ENCODE measurements at regions not wholly inside any gene's neighbourhood (a gene's known extent, or its start where the extent isn't known, plus 50 kb on each side); places are given as distances from the start of the nearest gene placed in this dataset.
"Not testable (repeated sequence)": the region's sequence is repeated elsewhere in the genome, so short reads cannot be mapped to it uniquely, and the experiment has no call there.

- peaks cover 0 to 1% (median 0%) of the 10 kb centered on the region in 5 donors for H3K27me3 Mint-ChIP-seq
- peak overlapping the region; percentile 98 to 100 (median 100) for H3K27ac Mint-ChIP-seq
Measured at GRCh38 chr5:42948961-42949347, 91.2 kb downstream of the ANXA2R start.

GRCh38 chr5:42944989-42945388 is 95.1 kb downstream of the ANXA2R start:
- DNase-seq (no peak), ATAC-seq (no peak)
- H3K9me3 Mint-ChIP-seq, result no peaks in the 10 kb centered on the region
- H3K36me3 Mint-ChIP-seq, result no peaks in the 10 kb centered on the region
- POLR2A ChIA-PET, result no interaction called here
- peak overlapping the region in 2 of 10 donors; percentile 13 to 59 for H3K27ac Mint-ChIP-seq
- H3K27me3 Mint-ChIP-seq, result peaks cover 0 to 8% (median 0%) of the 10 kb centered on the region in 5 donors
- peaks cover 6 to 18% (median 12%) of the 10 kb centered on the region in 4 donors for H3K4me1 Mint-ChIP-seq
- H3K4me3 Mint-ChIP-seq, result no peak overlapping the region

More at GRCh38 chr5:42948961-42949347, 91.2 kb downstream of the ANXA2R start:
- POLR2A ChIA-PET, result interaction anchor here (0.8 to 9.7 kb wide), 17 partner anchors 22 to 654 kb away, joined by 3 to 411 read pairs (median 17); partner anchors contain the start of genes ANXA2R, NNT, TMEM267 and ZNF131
- DNase-seq (no peak), ATAC-seq (no peak)
- peak overlapping the region; percentile 89 to 99 (median 95) for H3K4me3 Mint-ChIP-seq
- H3K4me1 Mint-ChIP-seq, result peaks cover 13 to 36% (median 27%) of the 10 kb centered on the region in 4 donors
- H3K9me3 Mint-ChIP-seq, result peaks cover 0 to 17% (median 0%) of the 10 kb centered on the region in 9 donors
- peaks cover 2 to 6% (median 5%) of the 10 kb centered on the region in 3 donors for H3K36me3 Mint-ChIP-seq

GRCh38 chr5:42943931-42944631 is 96.0 kb downstream of the ANXA2R start:
- ATAC-seq (no peak), DNase-seq (no peak)
- H3K4me3 Mint-ChIP-seq, result no peak overlapping the region
- H3K4me1 Mint-ChIP-seq, result peaks cover 3 to 11% (median 5%) of the 10 kb centered on the region in 4 donors
- no peaks in the 10 kb centered on the region for H3K9me3 Mint-ChIP-seq
- POLR2A ChIA-PET, result no interaction called here
- peaks cover 0 to 8% (median 0%) of the 10 kb centered on the region in 5 donors for H3K27me3 Mint-ChIP-seq
- H3K36me3 Mint-ChIP-seq, result no peaks in the 10 kb centered on the region
- no peak overlapping the region for H3K27ac Mint-ChIP-seq

GRCh38 chr5:42940853-42941252 is 99.3 kb downstream of the ANXA2R start:
- no peak for ATAC-seq
- peaks cover 0 to 8% (median 0%) of the 10 kb centered on the region in 5 donors for H3K27me3 Mint-ChIP-seq

GRCh38 chr5:42932011-42932410 is 108.1 kb downstream of the ANXA2R start:
- H3K4me1 Mint-ChIP-seq, DNase-seq, H3K36me3 Mint-ChIP-seq, H3K4me3 Mint-ChIP-seq, ATAC-seq, H3K27ac Mint-ChIP-seq, POLR2A ChIA-PET, H3K27me3 Mint-ChIP-seq: not testable (repeated sequence)
- peaks cover 0 to 11% (median 0%) of the 10 kb centered on the region in 9 donors for H3K9me3 Mint-ChIP-seq

More at GRCh38 chr5:42940853-42941252, 99.3 kb downstream of the ANXA2R start:
- H3K27ac Mint-ChIP-seq, result no peak overlapping the region
- H3K9me3 Mint-ChIP-seq, result peaks cover 0 to 2% (median 0%) of the 10 kb centered on the region in 9 donors
- no peak overlapping the region for H3K4me3 Mint-ChIP-seq
- POLR2A ChIA-PET, result interaction anchor here (0.6 kb wide), 1 partner anchor 12 kb away, joined by 3 read pairs; no protein-coding TSS in a partner anchor
- no peak for DNase-seq
- peaks cover 0 to 4% (median 0%) of the 10 kb centered on the region in 4 donors for H3K4me1 Mint-ChIP-seq
- no peaks in the 10 kb centered on the region for H3K36me3 Mint-ChIP-seq

- H3K27ac Mint-ChIP-seq, H3K36me3 Mint-ChIP-seq, H3K4me1 Mint-ChIP-seq, H3K4me3 Mint-ChIP-seq, DNase-seq, ATAC-seq, POLR2A ChIA-PET, H3K27me3 Mint-ChIP-seq: not testable (repeated sequence)
- peaks cover 0 to 11% (median 0%) of the 10 kb centered on the region in 9 donors for H3K9me3 Mint-ChIP-seq
Measured at GRCh38 chr5:42931451-42931850, 108.7 kb downstream of the ANXA2R start.

GRCh38 chr5:42930934-42931333 is 109.2 kb downstream of the ANXA2R start:
- POLR2A ChIA-PET, result no interaction called here
- Mint-ChIP-seq H3K4me3 (no peak overlapping the region), H3K27me3 (no peaks in the 10 kb centered on the region), H3K27ac (no peak overlapping the region), H3K4me1 (peaks cover 0 to 4% (median under 1%) of the 10 kb centered on the region in 4 donors), H3K36me3 (peaks cover 0 to 9% (median 3%) of the 10 kb centered on the region in 3 donors), H3K9me3 (peaks cover 0 to 11% (median 0%) of the 10 kb centered on the region in 9 donors)
- DNase-seq (no peak), ATAC-seq (no peak)

GRCh38 chr5:42929871-42930270 is 110.2 kb downstream of the ANXA2R start:
- POLR2A ChIA-PET, result interaction anchor here (0.6 kb wide), 1 partner anchor 65 kb away, joined by 3 read pairs; no protein-coding TSS in a partner anchor
- no peak for DNase-seq
- peaks cover 0 to 9% (median 3%) of the 10 kb centered on the region in 3 donors for H3K36me3 Mint-ChIP-seq
- H3K27ac Mint-ChIP-seq, result peak overlapping the region in 1 of 10 donors; percentile 11
- H3K4me3 Mint-ChIP-seq, result no peak overlapping the region
- H3K27me3 Mint-ChIP-seq, result no peaks in the 10 kb centered on the region
- peaks cover 0 to 10% (median 0%) of the 10 kb centered on the region in 9 donors for H3K9me3 Mint-ChIP-seq
- H3K4me1 Mint-ChIP-seq, result peaks cover 0 to 4% (median under 1%) of the 10 kb centered on the region in 4 donors
- no peak for ATAC-seq

- Mint-ChIP-seq H3K9me3 (peaks cover 0 to 9% (median 0%) of the 10 kb centered on the region in 9 donors), H3K27me3 (no peaks in the 10 kb centered on the region), H3K36me3 (peaks cover 0 to 12% (median 3%) of the 10 kb centered on the region in 3 donors), H3K4me1 (peaks cover 0 to 2% (median under 1%) of the 10 kb centered on the region in 4 donors), H3K27ac (no peak overlapping the region), H3K4me3 (no peak overlapping the region)
- POLR2A ChIA-PET, result no interaction called here
- DNase-seq (no peak), ATAC-seq (no peak)
Measured at GRCh38 chr5:42927730-42928129, 112.4 kb downstream of the ANXA2R start.

GRCh38 chr5:42924686-42925085 is 113.0 kb upstream of the SELENOP start:
- DNase-seq (no peak), ATAC-seq (no peak)
- Mint-ChIP-seq H3K27ac (no peak overlapping the region), H3K9me3 (no peaks in the 10 kb centered on the region), H3K27me3 (no peaks in the 10 kb centered on the region), H3K36me3 (peaks cover 0 to 4% (median 1%) of the 10 kb centered on the region in 3 donors), H3K4me1 (no peaks in the 10 kb centered on the region), H3K4me3 (no peak overlapping the region)
- POLR2A ChIA-PET, result no interaction called here

GRCh38 chr5:42924226-42924625 is 112.5 kb upstream of the SELENOP start:
- POLR2A ChIA-PET, result interaction anchor here (0.9 to 1.9 kb wide), 2 partner anchors 26 to 70 kb away, joined by 3 to 10 read pairs; no protein-coding TSS in a partner anchor
- Mint-ChIP-seq H3K4me3 (no peak overlapping the region), H3K36me3 (peaks cover 0 to 4% (median 0%) of the 10 kb centered on the region in 3 donors), H3K4me1 (no peaks in the 10 kb centered on the region), H3K27ac (no peak overlapping the region), H3K27me3 (no peaks in the 10 kb centered on the region), H3K9me3 (no peaks in the 10 kb centered on the region)
- ATAC-seq, result no peak
- DNase-seq, result no peak

- Mint-ChIP-seq H3K4me3 (no peak overlapping the region), H3K4me1 (no peaks in the 10 kb centered on the region), H3K9me3 (no peaks in the 10 kb centered on the region), H3K36me3 (peaks cover 0 to 4% (median 0%) of the 10 kb centered on the region in 3 donors), H3K27me3 (no peaks in the 10 kb centered on the region), H3K27ac (peak overlapping the region in 1 of 10 donors; percentile 3)
- DNase-seq, result no peak
- no peak for ATAC-seq
- POLR2A ChIA-PET, result interaction anchor here (0.9 to 1.9 kb wide), 3 partner anchors 15 to 71 kb away, joined by 3 to 10 read pairs (median 5); no protein-coding TSS in a partner anchor
Measured at GRCh38 chr5:42923710-42924109, 112.0 kb upstream of the SELENOP start.

GRCh38 chr5:42919600-42919999 is 107.9 kb upstream of the SELENOP start:
- peaks cover 0 to 4% (median 0%) of the 10 kb centered on the region in 3 donors for H3K36me3 Mint-ChIP-seq
- no peaks in the 10 kb centered on the region for H3K9me3 Mint-ChIP-seq
- no peak overlapping the region for H3K27ac Mint-ChIP-seq
- POLR2A ChIA-PET, result no interaction called here
- ATAC-seq (no peak), DNase-seq (no peak)
- no peak overlapping the region for H3K4me3 Mint-ChIP-seq
- H3K27me3 Mint-ChIP-seq, result no peaks in the 10 kb centered on the region
- H3K4me1 Mint-ChIP-seq, result no peaks in the 10 kb centered on the region
